Panc1 (cell line): ENCODE measurements at regions not wholly inside any gene's neighbourhood (a gene's known extent, or its start where the extent isn't known, plus 50 kb on each side); places are given as distances from the start of the nearest gene placed in this dataset.

Experiments
- ATAC-seq: fragments of 200-7000 bp; cut with Tn5 transposase; 2 replicates; pipeline ENCODE4 v1.9.1; 2020; ENCODE audit warnings: mild to moderate bottlenecking, moderate library complexity
- BruUV-seq: library from RNA; stranded (reverse); fragments of 400-500 nt; replicated peaks from 2 replicates; lab custom pipeline; 2021; lab: Mats Ljungman, UMichigan
- CTCF ChIA-PET: fragments of 300-600 bp; sonication (Branson Sonifier 250); formaldehyde crosslinking; loops from one replicate; lab custom pipeline; 2022; ENCODE audit warnings: antibody characterized with exemption; lab: Charles Lee
- POLR2A ChIA-PET: fragments of 300-600 bp; sonication (Branson Sonifier 250); formaldehyde crosslinking; loops from one replicate; lab custom pipeline; 2022; ENCODE audit warnings: antibody characterized with exemption; lab: Charles Lee
- DNase-seq: peaks from one replicate; pipeline ENCODE4 v3.0.0-alpha.2; 2010; ENCODE audit warnings: low read depth, low spot score
- H3K27ac ChIP-seq: 2 replicates; pipeline ENCODE4 v1.5.1; 2011; ENCODE audit warnings: mild to moderate bottlenecking, low read length, inconsistent platforms
- H3K27me3 ChIP-seq: fragments of 200-500 bp; sonication (Bioruptor generic); 2 replicates; pipeline ENCODE4 v1.6.0; 2014; ENCODE audit warnings: low read length, inconsistent platforms; ENCODE audit not compliant: control insufficient read depth, insufficient read depth
- H3K36me3 ChIP-seq: fragments of 200-500 bp; sonication (Bioruptor generic); 2 replicates; pipeline ENCODE4 v1.5.1; 2014; ENCODE audit warnings: inconsistent platforms, mild to moderate bottlenecking, low read length, moderate library complexity; ENCODE audit not compliant: control insufficient read depth, insufficient read depth
- H3K4me1 ChIP-seq: 2 replicates; pipeline ENCODE4 v1.5.1; 2011; ENCODE audit warnings: inconsistent platforms, mild to moderate bottlenecking, low read length, moderate library complexity; ENCODE audit not compliant: control insufficient read depth, insufficient read depth
- H3K4me3 ChIP-seq, 2 experiments: 2 replicates each; pipeline ENCODE4 v1.5.1; 2011 to 2012; ENCODE audit warnings: low read depth in 2 of 2, low read length in 2 of 2, mild to moderate bottlenecking in 2 of 2, inconsistent platforms in 1 of 2, moderate library complexity in 1 of 2
- H3K9me3 ChIP-seq: fragments of 200-500 bp; sonication (Bioruptor generic); 2 replicates; pipeline ENCODE4 v1.5.1; 2014; ENCODE audit warnings: low read depth, mild to moderate bottlenecking, inconsistent platforms, low read length, moderate library complexity; ENCODE audit not compliant: control insufficient read depth, insufficient read depth
- POLR2AphosphoS5 ChIP-seq: IDR thresholded peaks from 2 replicates; pipeline ENCODE4 v1.6.1; 2012; ENCODE audit warnings: mild to moderate bottlenecking, low read depth, low read length, moderate library complexity
- SIN3A ChIP-seq: IDR thresholded peaks from 2 replicates; pipeline ENCODE4 v1.6.1; 2012; ENCODE audit warnings: low read depth, mild to moderate bottlenecking, low read length, moderate library complexity, borderline replicate concordance; ENCODE audit not compliant: insufficient read depth
- TCF7L2 ChIP-seq: IDR thresholded peaks from 2 replicates; pipeline ENCODE4 v1.6.1; 2011; ENCODE audit warnings: mild to moderate bottlenecking, low read depth, low read length, inconsistent platforms
- in situ Hi-C: cut with HindIII; loops from 2 replicates; pipeline ENCODE4 v1.10.0; 2016; ENCODE audit warnings: low sequenced_read_pairs, low pct_unique_long_range_greater_than_20kb
- intact Hi-C: fragments of 100-400 bp; cut with micrococcal nuclease; formaldehyde crosslinking; loops from one replicate; pipeline ENCODE4 v1.10.0; 2022; ENCODE audit not compliant: unreplicated experiment
- TF ChIP-seq, protein P1 (sequence below): fragments of 450-650 bp; IDR thresholded peaks from 2 replicates; pipeline ENCODE4 v1.5.1; 2017; ENCODE audit warnings: mild to moderate bottlenecking
- TF ChIP-seq, protein P2 (sequence below), 2 experiments: IDR thresholded peaks; 2 replicates each; pipeline ENCODE4 v1.6.1; 2011 to 2012; ENCODE audit warnings: low read depth in 2 of 2, control low read depth in 1 of 2, low read length in 1 of 2, mild to moderate bottlenecking in 1 of 2, moderate library complexity in 1 of 2; ENCODE audit not compliant: insufficient read depth in 1 of 2

DNA sequence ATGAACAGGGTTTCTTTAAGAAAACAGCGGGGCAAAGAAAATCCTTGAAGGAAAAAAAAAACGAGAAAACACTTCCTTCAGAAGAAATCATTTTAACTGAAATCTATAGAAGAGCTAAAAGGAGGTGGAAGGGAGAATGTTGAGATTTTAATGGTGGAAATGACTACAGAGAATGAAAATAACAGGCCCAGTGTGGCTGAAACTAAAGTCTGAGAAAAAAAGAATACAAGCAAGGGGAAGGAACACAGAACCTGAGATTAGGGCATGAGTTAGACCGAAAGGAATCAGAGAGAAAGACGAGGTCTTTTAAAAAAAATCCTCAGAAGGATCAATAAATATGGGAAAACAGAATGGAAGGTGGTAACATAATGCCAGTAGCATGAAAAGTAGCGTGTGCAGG lies 1230.0 kb upstream of the TENM3 start:
- intact Hi-C loops (no loop called here), in situ Hi-C loops (no loop called here)
- ChIA-PET CTCF (no interaction called here), POLR2A (no interaction called here)
- Histone ChIP-seq H3K4me3 (no peak overlapping the region), H3K4me1 (no peaks in the 10 kb centered on the region), H3K9me3 (no peaks in the 10 kb centered on the region), H3K36me3 (no peaks in the 10 kb centered on the region), H3K27ac (no peak overlapping the region), H3K27me3 (no peaks in the 10 kb centered on the region)
- DNase-seq (no peak), ATAC-seq (no peak)
- TF ChIP-seq, protein P1, sequence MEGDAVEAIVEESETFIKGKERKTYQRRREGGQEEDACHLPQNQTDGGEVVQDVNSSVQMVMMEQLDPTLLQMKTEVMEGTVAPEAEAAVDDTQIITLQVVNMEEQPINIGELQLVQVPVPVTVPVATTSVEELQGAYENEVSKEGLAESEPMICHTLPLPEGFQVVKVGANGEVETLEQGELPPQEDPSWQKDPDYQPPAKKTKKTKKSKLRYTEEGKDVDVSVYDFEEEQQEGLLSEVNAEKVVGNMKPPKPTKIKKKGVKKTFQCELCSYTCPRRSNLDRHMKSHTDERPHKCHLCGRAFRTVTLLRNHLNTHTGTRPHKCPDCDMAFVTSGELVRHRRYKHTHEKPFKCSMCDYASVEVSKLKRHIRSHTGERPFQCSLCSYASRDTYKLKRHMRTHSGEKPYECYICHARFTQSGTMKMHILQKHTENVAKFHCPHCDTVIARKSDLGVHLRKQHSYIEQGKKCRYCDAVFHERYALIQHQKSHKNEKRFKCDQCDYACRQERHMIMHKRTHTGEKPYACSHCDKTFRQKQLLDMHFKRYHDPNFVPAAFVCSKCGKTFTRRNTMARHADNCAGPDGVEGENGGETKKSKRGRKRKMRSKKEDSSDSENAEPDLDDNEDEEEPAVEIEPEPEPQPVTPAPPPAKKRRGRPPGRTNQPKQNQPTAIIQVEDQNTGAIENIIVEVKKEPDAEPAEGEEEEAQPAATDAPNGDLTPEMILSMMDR = no peak
- TF ChIP-seq, protein P2, sequence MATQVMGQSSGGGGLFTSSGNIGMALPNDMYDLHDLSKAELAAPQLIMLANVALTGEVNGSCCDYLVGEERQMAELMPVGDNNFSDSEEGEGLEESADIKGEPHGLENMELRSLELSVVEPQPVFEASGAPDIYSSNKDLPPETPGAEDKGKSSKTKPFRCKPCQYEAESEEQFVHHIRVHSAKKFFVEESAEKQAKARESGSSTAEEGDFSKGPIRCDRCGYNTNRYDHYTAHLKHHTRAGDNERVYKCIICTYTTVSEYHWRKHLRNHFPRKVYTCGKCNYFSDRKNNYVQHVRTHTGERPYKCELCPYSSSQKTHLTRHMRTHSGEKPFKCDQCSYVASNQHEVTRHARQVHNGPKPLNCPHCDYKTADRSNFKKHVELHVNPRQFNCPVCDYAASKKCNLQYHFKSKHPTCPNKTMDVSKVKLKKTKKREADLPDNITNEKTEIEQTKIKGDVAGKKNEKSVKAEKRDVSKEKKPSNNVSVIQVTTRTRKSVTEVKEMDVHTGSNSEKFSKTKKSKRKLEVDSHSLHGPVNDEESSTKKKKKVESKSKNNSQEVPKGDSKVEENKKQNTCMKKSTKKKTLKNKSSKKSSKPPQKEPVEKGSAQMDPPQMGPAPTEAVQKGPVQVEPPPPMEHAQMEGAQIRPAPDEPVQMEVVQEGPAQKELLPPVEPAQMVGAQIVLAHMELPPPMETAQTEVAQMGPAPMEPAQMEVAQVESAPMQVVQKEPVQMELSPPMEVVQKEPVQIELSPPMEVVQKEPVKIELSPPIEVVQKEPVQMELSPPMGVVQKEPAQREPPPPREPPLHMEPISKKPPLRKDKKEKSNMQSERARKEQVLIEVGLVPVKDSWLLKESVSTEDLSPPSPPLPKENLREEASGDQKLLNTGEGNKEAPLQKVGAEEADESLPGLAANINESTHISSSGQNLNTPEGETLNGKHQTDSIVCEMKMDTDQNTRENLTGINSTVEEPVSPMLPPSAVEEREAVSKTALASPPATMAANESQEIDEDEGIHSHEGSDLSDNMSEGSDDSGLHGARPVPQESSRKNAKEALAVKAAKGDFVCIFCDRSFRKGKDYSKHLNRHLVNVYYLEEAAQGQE (IDR thresholded peaks at IDR 0.05; ENCODE audit: insufficient read depth in 1 of 2, low read depth in 2 of 2, low read length in 1 of 2) = no peak
- TF ChIP-seq SIN3A (no peak), POLR2AphosphoS5 (no peak), TCF7L2 (no peak)
- BruUV-seq = no TSS peak

- Histone ChIP-seq H3K4me3 (no peak overlapping the region), H3K9me3 (no peaks in the 10 kb centered on the region), H3K36me3 (no peaks in the 10 kb centered on the region), H3K27me3 (no peaks in the 10 kb centered on the region), H3K4me1 (no peaks in the 10 kb centered on the region), H3K27ac (no peak overlapping the region)
- ChIA-PET POLR2A (no interaction called here), CTCF (no interaction called here)
- BruUV-seq = no TSS peak
- in situ Hi-C loops (no loop called here), intact Hi-C loops (no loop called here)
- ATAC-seq = no peak
- TF ChIP-seq, protein P1 = no peak
- TF ChIP-seq SIN3A (no peak), POLR2AphosphoS5 (no peak), TCF7L2 (no peak)
- TF ChIP-seq, protein P2 (IDR thresholded peaks at IDR 0.05; ENCODE audit: insufficient read depth in 1 of 2, low read depth in 2 of 2, low read length in 1 of 2) = no peak
- no peak for DNase-seq
Observed at GRCh38 chr4:181017038-181017437, 1226.2 kb upstream of the TENM3 start.
